IPS DF 6.9 (cell line): ENCODE measurements at regions not wholly inside any gene's neighbourhood (a gene's known extent, or its start where the extent isn't known, plus 50 kb on each side); places are given as distances from the start of the nearest gene placed in this dataset.
A peak's percentile ranks its signal among the peaks of the same experiment; 100 is the strongest.

Experiments
- DNase-seq: peaks from one replicate; pipeline ENCODE4 v3.0.0-alpha.2; 2013; ENCODE audit warnings: low read depth, low spot score
- H3K27ac ChIP-seq: one replicate; pipeline ENCODE4 v1.5.1; 2013; ENCODE audit warnings: low read length, control low read depth
- H3K27me3 ChIP-seq: 2 replicates; pipeline ENCODE4 v1.6.1; 2013; ENCODE audit warnings: mild to moderate bottlenecking, low read length; ENCODE audit not compliant: control insufficient read depth, insufficient read depth
- H3K36me3 ChIP-seq: 2 replicates; pipeline ENCODE4 v1.6.1; 2013; ENCODE audit warnings: low read length; ENCODE audit not compliant: control insufficient read depth, insufficient read depth
- H3K4me1 ChIP-seq: 2 replicates; pipeline ENCODE4 v1.6.1; 2013; ENCODE audit warnings: low read length; ENCODE audit not compliant: control insufficient read depth, insufficient read depth
- H3K4me3 ChIP-seq: 2 replicates; pipeline ENCODE4 v1.5.1; 2013; ENCODE audit warnings: mild to moderate bottlenecking, low read length
- H3K9me3 ChIP-seq: 2 replicates; pipeline ENCODE4 v1.6.1; 2013; ENCODE audit warnings: low read length, inconsistent platforms; ENCODE audit not compliant: control insufficient read depth, insufficient read depth
- WGBS: extraction: QIAGEN DNeasy Blood & Tissue Kit; methylation state at CpG from one replicate; pipeline ENCODE4 v1.1.7; 2013; ENCODE audit warnings: mixed read lengths, missing lambda C conversion rate; ENCODE audit not compliant: insufficient read length, insufficient coverage; 5-methylcytosine and 5-hydroxymethylcytosine counted together

GRCh38 chr4:16377887-16378286 lies 151.6 kb upstream of the TAPT1 start:
- no peaks in the 10 kb centered on the region for H3K27me3 ChIP-seq
- no peaks in the 10 kb centered on the region for H3K36me3 ChIP-seq
- no peaks in the 10 kb centered on the region for H3K9me3 ChIP-seq
- no peak overlapping the region for H3K27ac ChIP-seq
- H3K4me1 ChIP-seq = 0 out of 2 replicates have a peak, but pooled peaks cover 1% of the 10 kb centered on the region
- peak; percentile 16 for DNase-seq
- no peak overlapping the region for H3K4me3 ChIP-seq
- no CpG with 5 or more reads among the region's 5 CpGs for WGBS

- Histone ChIP-seq H3K4me3 (no peak overlapping the region), H3K27ac (no peak overlapping the region), H3K36me3 (no peaks in the 10 kb centered on the region), H3K4me1 (no peaks in the 10 kb centered on the region), H3K9me3 (no peaks in the 10 kb centered on the region), H3K27me3 (no peaks in the 10 kb centered on the region)
- no peak for DNase-seq
- WGBS = no CpG with 5 or more reads among the region's 5 CpGs
Measured at GRCh38 chr4:16365036-16365569, 138.8 kb upstream of the TAPT1 start.

GRCh38 chr4:16360694-16361262 lies 134.5 kb upstream of the TAPT1 start:
- Histone ChIP-seq H3K27ac (no peak overlapping the region), H3K4me1 (no peaks in the 10 kb centered on the region), H3K36me3 (no peaks in the 10 kb centered on the region), H3K9me3 (no peaks in the 10 kb centered on the region), H3K4me3 (no peak overlapping the region), H3K27me3 (no peaks in the 10 kb centered on the region)
- whole genome bisulfite sequencing = 100% methylated on average over 7 of the region's 36 CpGs
- DNase-seq = no peak

- Histone ChIP-seq H3K27ac (no peak overlapping the region), H3K4me3 (no peak overlapping the region), H3K36me3 (no peaks in the 10 kb centered on the region), H3K27me3 (no peaks in the 10 kb centered on the region), H3K9me3 (no peaks in the 10 kb centered on the region), H3K4me1 (no peaks in the 10 kb centered on the region)
- no peak for DNase-seq
- WGBS = no CpG with 5 or more reads among the region's 5 CpGs
Measured at GRCh38 chr4:16353165-16353564, 126.9 kb upstream of the TAPT1 start.

GRCh38 chr4:16351161-16351560 lies 124.9 kb upstream of the TAPT1 start:
- no CpG with 5 or more reads among the region's 8 CpGs for WGBS
- no peak for DNase-seq
- no peaks in the 10 kb centered on the region for H3K9me3 ChIP-seq
- no peaks in the 10 kb centered on the region for H3K4me1 ChIP-seq
- no peaks in the 10 kb centered on the region for H3K36me3 ChIP-seq
- H3K4me3 ChIP-seq = no peak overlapping the region
- no peaks in the 10 kb centered on the region for H3K27me3 ChIP-seq
- no peak overlapping the region for H3K27ac ChIP-seq

GRCh38 chr4:16344853-16345252 lies 118.6 kb upstream of the TAPT1 start:
- no peak overlapping the region for H3K27ac ChIP-seq
- no peaks in the 10 kb centered on the region for H3K9me3 ChIP-seq
- no peak overlapping the region for H3K4me3 ChIP-seq
- WGBS = no CpG with 5 or more reads among the region's 1 CpG
- no peaks in the 10 kb centered on the region for H3K4me1 ChIP-seq
- DNase-seq = no peak
- no peaks in the 10 kb centered on the region for H3K36me3 ChIP-seq
- no peaks in the 10 kb centered on the region for H3K27me3 ChIP-seq

GRCh38 chr4:16337936-16338335 lies 111.7 kb upstream of the TAPT1 start:
- no peaks in the 10 kb centered on the region for H3K9me3 ChIP-seq
- H3K27ac ChIP-seq = no peak overlapping the region
- no peak for DNase-seq
- peaks cover 1% of the 10 kb centered on the region; the same call in 1 of the 2 replicates for H3K4me1 ChIP-seq
- WGBS = no CpG with 5 or more reads among the region's 2 CpGs
- H3K27me3 ChIP-seq = no peaks in the 10 kb centered on the region
- no peaks in the 10 kb centered on the region for H3K36me3 ChIP-seq
- no peak overlapping the region for H3K4me3 ChIP-seq

- DNase-seq = no peak
- H3K36me3 ChIP-seq = no peaks in the 10 kb centered on the region
- H3K4me1 ChIP-seq = peaks cover 1% of the 10 kb centered on the region; the same call in 1 of the 2 replicates
- no peak overlapping the region for H3K4me3 ChIP-seq
- H3K27ac ChIP-seq = no peak overlapping the region
- no peaks in the 10 kb centered on the region for H3K9me3 ChIP-seq
- no peaks in the 10 kb centered on the region for H3K27me3 ChIP-seq
- no CpG with 5 or more reads among the region's 2 CpGs for WGBS
Measured at GRCh38 chr4:16334601-16335000, 108.3 kb upstream of the TAPT1 start.

- H3K27me3 ChIP-seq = no peaks in the 10 kb centered on the region
- no CpG with 5 or more reads among the region's 1 CpG for WGBS
- no peaks in the 10 kb centered on the region for H3K9me3 ChIP-seq
- no peaks in the 10 kb centered on the region for H3K36me3 ChIP-seq
- H3K27ac ChIP-seq = no peak overlapping the region
- H3K4me1 ChIP-seq = no peaks in the 10 kb centered on the region
- no peak overlapping the region for H3K4me3 ChIP-seq
- no peak for DNase-seq
Measured at GRCh38 chr4:16329797-16330134, 103.5 kb upstream of the TAPT1 start.

GRCh38 chr4:16329125-16329796 lies 103.0 kb upstream of the TAPT1 start:
- Histone ChIP-seq H3K27ac (no peak overlapping the region), H3K27me3 (no peaks in the 10 kb centered on the region), H3K4me1 (no peaks in the 10 kb centered on the region), H3K4me3 (no peak overlapping the region), H3K36me3 (no peaks in the 10 kb centered on the region), H3K9me3 (no peaks in the 10 kb centered on the region)
- no CpG with 5 or more reads among the region's 2 CpGs for WGBS
- DNase-seq = no peak

GRCh38 chr4:16322183-16322582 lies 95.9 kb upstream of the TAPT1 start:
- H3K9me3 ChIP-seq = no peaks in the 10 kb centered on the region

More at GRCh38 chr4:16322183-16322582, 95.9 kb upstream of the TAPT1 start:
- DNase-seq = no peak
- Histone ChIP-seq H3K4me3 (no peak overlapping the region), H3K4me1 (no peaks in the 10 kb centered on the region), H3K36me3 (no peaks in the 10 kb centered on the region), H3K27ac (no peak overlapping the region), H3K27me3 (no peaks in the 10 kb centered on the region)
- WGBS = no CpG with 5 or more reads among the region's 1 CpG
